H9 (cell line): ENCODE measurements at regions not wholly inside any gene's neighbourhood (a gene's known extent, or its start where the extent isn't known, plus 50 kb on each side); places are given as distances from the start of the nearest gene placed in this dataset.

Source experiments
- DNase-seq: peaks from one replicate; pipeline ENCODE4 v3.0.0-alpha.2; 2017
- H2AFZ ChIP-seq: one replicate; pipeline ENCODE4 v1.6.1; 2013; ENCODE audit warnings: mild to moderate bottlenecking, low read length, control low read depth, moderate library complexity
- H2AK5ac ChIP-seq: 2 replicates; pipeline ENCODE4 v1.6.1; 2013; ENCODE audit warnings: low read length, control low read depth, mixed read lengths; ENCODE audit not compliant: insufficient read length
- H2BK120ac ChIP-seq: one replicate; pipeline ENCODE4 v1.6.1; 2013; ENCODE audit warnings: low read depth, mild to moderate bottlenecking, low read length, control low read depth, inconsistent platforms; ENCODE audit not compliant: poor library complexity, severe bottlenecking
- H2BK12ac ChIP-seq: 2 replicates; pipeline ENCODE4 v1.6.1; 2013; ENCODE audit warnings: low read length, control low read depth, mixed read lengths, low read depth; ENCODE audit not compliant: insufficient read length
- H2BK15ac ChIP-seq: 2 replicates; pipeline ENCODE4 v1.6.1; 2013; ENCODE audit warnings: low read depth, low read length, control low read depth
- H2BK20ac ChIP-seq: one replicate; pipeline ENCODE4 v1.6.1; 2013; ENCODE audit warnings: low read depth, mild to moderate bottlenecking, low read length, control low read depth, inconsistent platforms; ENCODE audit not compliant: poor library complexity, severe bottlenecking
- H2BK5ac ChIP-seq: 2 replicates; pipeline ENCODE4 v1.6.1; 2013; ENCODE audit warnings: low read length, control low read depth, mixed read lengths; ENCODE audit not compliant: insufficient read length
- H3K14ac ChIP-seq: 2 replicates; pipeline ENCODE4 v1.6.1; 2013; ENCODE audit warnings: low read length, control low read depth; ENCODE audit not compliant: insufficient read depth
- H3K18ac ChIP-seq: 2 replicates; pipeline ENCODE4 v1.6.1; 2013; ENCODE audit warnings: low read depth, mild to moderate bottlenecking, mixed read lengths, low read length, control low read depth; ENCODE audit not compliant: insufficient read length
- H3K23ac ChIP-seq: 2 replicates; pipeline ENCODE4 v1.6.1; 2013; ENCODE audit warnings: low read length, control low read depth, mixed read lengths, low read depth; ENCODE audit not compliant: insufficient read length
- H3K23me2 ChIP-seq: 2 replicates; pipeline ENCODE4 v1.6.1; 2013; ENCODE audit warnings: low read depth, mild to moderate bottlenecking, mixed read lengths, low read length, control low read depth; ENCODE audit not compliant: insufficient read length, poor library complexity, severe bottlenecking
- H3K27ac ChIP-seq: 2 replicates; pipeline ENCODE4 v1.5.1; 2013; ENCODE audit warnings: low read length, control low read depth, mixed read lengths, low read depth; ENCODE audit not compliant: insufficient read length
- H3K27me3 ChIP-seq: 2 replicates; pipeline ENCODE4 v1.6.1; 2013; ENCODE audit warnings: low read length, control low read depth, inconsistent platforms; ENCODE audit not compliant: insufficient read depth
- H3K4ac ChIP-seq: 2 replicates; pipeline ENCODE4 v1.6.1; 2013; ENCODE audit warnings: low read depth, mild to moderate bottlenecking, control low read depth, inconsistent platforms, low read length, moderate library complexity
- H3K4me1 ChIP-seq: 2 replicates; pipeline ENCODE4 v1.6.1; 2013; ENCODE audit warnings: low read length, control low read depth, inconsistent platforms; ENCODE audit not compliant: insufficient read depth
- H3K4me2 ChIP-seq: 2 replicates; pipeline ENCODE4 v1.6.1; 2013; ENCODE audit warnings: low read length, control low read depth, mixed read lengths; ENCODE audit not compliant: insufficient read length, insufficient read depth
- H3K56ac ChIP-seq: 2 replicates; pipeline ENCODE4 v1.6.1; 2013; ENCODE audit warnings: low read depth, mild to moderate bottlenecking, mixed read lengths, low read length, control low read depth; ENCODE audit not compliant: insufficient read length
- H3K79me1 ChIP-seq: 2 replicates; pipeline ENCODE4 v1.6.1; 2013; ENCODE audit warnings: low read depth, mild to moderate bottlenecking, moderate library complexity, low read length, control low read depth, inconsistent platforms; ENCODE audit not compliant: insufficient read depth, poor library complexity, severe bottlenecking
- H3K79me2 ChIP-seq: 2 replicates; pipeline ENCODE4 v1.6.1; 2013; ENCODE audit warnings: low read length, control low read depth, inconsistent platforms; ENCODE audit not compliant: insufficient read depth
- H3K9ac ChIP-seq: 2 replicates; pipeline ENCODE4 v1.6.1; 2013; ENCODE audit warnings: low read length, control low read depth, mixed read lengths; ENCODE audit not compliant: insufficient read length; ENCODE audit errors: extremely low read depth
- H3K9me3 ChIP-seq: one replicate; pipeline ENCODE4 v1.6.1; 2013; ENCODE audit warnings: low read depth, low read length, inconsistent platforms; ENCODE audit not compliant: control insufficient read depth
- H3T11ph ChIP-seq: one replicate; pipeline ENCODE4 v1.6.1; 2013; ENCODE audit warnings: mild to moderate bottlenecking, low read length, control low read depth, inconsistent platforms
- H4K20me1 ChIP-seq: one replicate; pipeline ENCODE4 v1.6.1; 2013; ENCODE audit not compliant: control insufficient read depth, insufficient read length, insufficient read depth
- H4K5ac ChIP-seq: 2 replicates; pipeline ENCODE4 v1.6.1; 2013; ENCODE audit warnings: low read depth, mild to moderate bottlenecking, mixed read lengths, low read length, control low read depth; ENCODE audit not compliant: insufficient read length
- H4K8ac ChIP-seq: replicated peaks from 2 replicates; pipeline ENCODE4 v1.6.1; 2013; ENCODE audit warnings: low read length, control low read depth, mixed read lengths, low read depth; ENCODE audit not compliant: insufficient read length
- H4K91ac ChIP-seq: 2 replicates; pipeline ENCODE4 v1.6.1; 2013; ENCODE audit warnings: low read depth, mild to moderate bottlenecking, moderate library complexity, mixed read lengths, low read length, control low read depth; ENCODE audit not compliant: insufficient read length
- H3K27ac Mint-ChIP-seq, 3 experiments: 2 replicates in 2 of 3; 3 replicates in 1 of 3; pipeline ENCODE4 v1.8.0; 2020 to 2021; ENCODE audit warnings: mixed read lengths in 3 of 3, mild to moderate bottlenecking in 1 of 3, moderate library complexity in 1 of 3
- H3K27me3 Mint-ChIP-seq: 2 replicates; pipeline ENCODE4 v1.8.0; 2021; ENCODE audit warnings: low read depth, mild to moderate bottlenecking, moderate library complexity, mixed read lengths
- H3K36me3 Mint-ChIP-seq, 3 experiments: 2 replicates in 2 of 3; 3 replicates in 1 of 3; pipeline ENCODE4 v1.8.0; 2020 to 2021; ENCODE audit warnings: low read depth in 3 of 3, mixed read lengths in 3 of 3; ENCODE audit not compliant: insufficient read depth in 1 of 3
- H3K4me1 Mint-ChIP-seq, 2 experiments: 2 replicates each; pipeline ENCODE4 v1.8.0; 2020; ENCODE audit warnings: mixed read lengths in 2 of 2
- H3K4me3 Mint-ChIP-seq, 2 experiments: 2 replicates in 1 of 2; 3 replicates in 1 of 2; pipeline ENCODE4 v1.8.0; 2020 to 2021; ENCODE audit warnings: mild to moderate bottlenecking in 2 of 2, mixed read lengths in 2 of 2, moderate library complexity in 1 of 2
- H3K9me3 Mint-ChIP-seq, 2 experiments: 2 replicates in 1 of 2; 3 replicates in 1 of 2; pipeline ENCODE4 v1.8.0; 2020; ENCODE audit warnings: mild to moderate bottlenecking in 2 of 2, mixed read lengths in 2 of 2, moderate library complexity in 1 of 2
- CTCF ChIP-seq: fragments of 200-600 bp; sonication (generic); conservative IDR thresholded peaks from 3 replicates; pipeline ENCODE4 v1.8.0; 2021; ENCODE audit warnings: antibody characterized with exemption, mild to moderate bottlenecking
- WGBS: extraction: QIAGEN DNeasy Blood & Tissue Kit; methylation state at CpG from one replicate; pipeline ENCODE4 v1.1.7; 2013; ENCODE audit warnings: missing lambda C conversion rate, low lambda C conversion rate, mixed read lengths; ENCODE audit not compliant: insufficient read length; ENCODE audit errors: extremely low coverage; 5-methylcytosine and 5-hydroxymethylcytosine counted together

- Histone ChIP-seq H2BK15ac (no peak overlapping the region), H3K23me2 (no peaks in the 10 kb centered on the region), H3K9me3 (no peaks in the 10 kb centered on the region), H3K4me1 (no peaks in the 10 kb centered on the region), H3K27me3 (no peaks in the 10 kb centered on the region), H4K5ac (no peak overlapping the region), H3K4ac (no peak overlapping the region), H2AK5ac (no peak overlapping the region), H3K79me2 (no peaks in the 10 kb centered on the region), H3K27ac (no peak overlapping the region), H3K18ac (no peak overlapping the region), H3T11ph (no peak overlapping the region), H2BK5ac (no peak overlapping the region), H4K20me1 (no peaks in the 10 kb centered on the region), H2AFZ (no peak overlapping the region), H2BK20ac (no peak overlapping the region), H3K23ac (no peak overlapping the region), H3K14ac (no peak overlapping the region), H2BK120ac (no peak overlapping the region), H2BK12ac (no peak overlapping the region), H3K56ac (no peak overlapping the region), H4K8ac (no peak overlapping the region), H3K9ac (no peak overlapping the region), H4K91ac (no peak overlapping the region), H3K4me2 (no peak overlapping the region), H3K79me1 (no peaks in the 10 kb centered on the region)
- no peak for DNase-seq
- no peaks in the 10 kb centered on the region for H3K27me3 Mint-ChIP-seq
- H3K4me3 Mint-ChIP-seq, result no peak overlapping the region
- H3K4me1 Mint-ChIP-seq, result no peaks in the 10 kb centered on the region
- H3K36me3 Mint-ChIP-seq, result no peaks in the 10 kb centered on the region
- no CpG with 5 or more reads among the region's 5 CpGs for WGBS
- no peak for TF ChIP-seq CTCF
- H3K27ac Mint-ChIP-seq, result no peak overlapping the region; a peak in 1 of 7 replicates
- no peaks in the 10 kb centered on the region for H3K9me3 Mint-ChIP-seq
Observed at GRCh38 chr3:152916753-152917279, 81.9 kb downstream of the P2RY1 start.
